CD4-positive, alpha-beta memory T cell (primary cell): ENCODE measurements at regions not wholly inside any gene's neighbourhood (a gene's known extent, or its start where the extent isn't known, plus 50 kb on each side); places are given as distances from the start of the nearest gene placed in this dataset.

Source experiments
- CTCF ChIA-PET: fragments of 350-600 bp; sonication (Branson Sonifier 250); formaldehyde crosslinking; loops from one replicate; lab custom pipeline; 2021; ENCODE audit warnings: inconsistent platforms; ENCODE audit not compliant: partially characterized antibody; lab: Charles Lee
- POLR2A ChIA-PET: fragments of 350-600 bp; sonication (Branson Sonifier 250); formaldehyde crosslinking; loops from one replicate; lab custom pipeline; 2021; ENCODE audit not compliant: partially characterized antibody; lab: Charles Lee
- DNase-seq, 5 donors: peaks; one replicate each; pipeline versions ENCODE4 v3.0.0 to v3.0.0-alpha.2; 2020 to 2022; ENCODE audit warnings: mixed read lengths in 1 of 5
- H3K27ac ChIP-seq: one replicate; pipeline ENCODE4 v1.7.0; 2013; ENCODE audit warnings: low read depth, low read length
- H3K27me3 ChIP-seq: 2 replicates; pipeline ENCODE4 v1.7.0; 2013; ENCODE audit warnings: mild to moderate bottlenecking, low read length, moderate library complexity; ENCODE audit not compliant: insufficient read depth
- H3K36me3 ChIP-seq: 2 replicates; pipeline ENCODE4 v1.7.0; 2013; ENCODE audit warnings: mild to moderate bottlenecking, low read length, moderate library complexity; ENCODE audit not compliant: insufficient read depth
- H3K4me1 ChIP-seq: 2 replicates; pipeline ENCODE4 v1.7.0; 2013; ENCODE audit warnings: mild to moderate bottlenecking, low read length, moderate library complexity; ENCODE audit not compliant: insufficient read depth
- H3K4me3 ChIP-seq, 2 donors: one replicate each; pipeline ENCODE4 v1.7.0; 2013; ENCODE audit warnings: low read length in 2 of 2, mild to moderate bottlenecking in 1 of 2
- H3K9me3 ChIP-seq, 2 donors: one replicate each; pipeline ENCODE4 v1.7.0; 2013; ENCODE audit warnings: low read length in 2 of 2, control low read depth in 1 of 2; ENCODE audit not compliant: control insufficient read depth in 1 of 2
- H3K27ac Mint-ChIP-seq, 7 donors: one replicate each; pipeline ENCODE4 v1.8.0; 2020 to 2021; ENCODE audit warnings: mixed read lengths in 7 of 7, mild to moderate bottlenecking in 6 of 7, inconsistent platforms in 3 of 7, moderate library complexity in 3 of 7
- H3K27me3 Mint-ChIP-seq, 2 donors: one replicate each; pipeline ENCODE4 v1.8.0; 2020 to 2021; ENCODE audit warnings: mixed read lengths in 2 of 2
- H3K36me3 Mint-ChIP-seq, 2 donors: one replicate each; pipeline ENCODE4 v1.8.0; 2020 to 2021; ENCODE audit warnings: mixed read lengths in 2 of 2, inconsistent platforms in 1 of 2, mild to moderate bottlenecking in 1 of 2
- H3K4me1 Mint-ChIP-seq, 4 donors: one replicate each; pipeline ENCODE4 v1.8.0; 2020 to 2021; ENCODE audit warnings: mixed read lengths in 4 of 4, mild to moderate bottlenecking in 1 of 4
- H3K4me3 Mint-ChIP-seq, 8 donors: one replicate each; pipeline ENCODE4 v1.8.0; 2020 to 2021; ENCODE audit warnings: mixed read lengths in 8 of 8, mild to moderate bottlenecking in 7 of 8, moderate library complexity in 6 of 8, inconsistent platforms in 3 of 8
- H3K9me3 Mint-ChIP-seq, 8 donors: one replicate each; pipeline ENCODE4 v1.8.0; 2020 to 2021; ENCODE audit warnings: mixed read lengths in 8 of 8, mild to moderate bottlenecking in 5 of 8, inconsistent platforms in 3 of 8, moderate library complexity in 1 of 8
- intact Hi-C: fragments of 100-400 bp; cut with micrococcal nuclease; formaldehyde crosslinking; loops from one replicate; pipeline ENCODE4 v1.15.1; 2023

- Mint-ChIP-seq H3K4me1 (peaks cover 0 to 1% (median 0%) of the 10 kb centered on the region in 4 donors), H3K4me3 (no peak overlapping the region), H3K36me3 (no peaks in the 10 kb centered on the region), H3K9me3 (peaks cover 0 to 7% (median 0%) of the 10 kb centered on the region in 8 donors), H3K27me3 (peaks cover 0 to 1% of the 10 kb centered on the region in 2 donors), H3K27ac (no peak overlapping the region)
- no peak for DNase-seq
- Histone ChIP-seq H3K4me3 (no peak overlapping the region), H3K27me3 (no peaks in the 10 kb centered on the region), H3K27ac (no peak overlapping the region), H3K36me3 (no peaks in the 10 kb centered on the region), H3K4me1 (no peaks in the 10 kb centered on the region), H3K9me3 (no peaks in the 10 kb centered on the region)
- intact Hi-C loops = no loop called here
- ChIA-PET POLR2A (no interaction called here), CTCF (no interaction called here)
Observed at GRCh38 chr3:118682921-118683320, 351.7 kb downstream of the IGSF11 start.

GRCh38 chr3:118683636-118684035 is 351.0 kb downstream of the IGSF11 start:
- H3K4me1 ChIP-seq = no peaks in the 10 kb centered on the region
- peaks cover 0 to 1% (median 0%) of the 10 kb centered on the region in 4 donors for H3K4me1 Mint-ChIP-seq
- H3K4me3 Mint-ChIP-seq = no peak overlapping the region
- H3K27me3 ChIP-seq = no peaks in the 10 kb centered on the region
- peaks cover 0 to 7% (median 0%) of the 10 kb centered on the region in 8 donors for H3K9me3 Mint-ChIP-seq
- POLR2A ChIA-PET = no interaction called here
- no peak overlapping the region for H3K4me3 ChIP-seq
- DNase-seq = no peak
- H3K27ac Mint-ChIP-seq = no peak overlapping the region
- no peak overlapping the region for H3K27ac ChIP-seq
- peaks cover 0 to 1% of the 10 kb centered on the region in 2 donors for H3K27me3 Mint-ChIP-seq
- H3K9me3 ChIP-seq = no peaks in the 10 kb centered on the region
- CTCF ChIA-PET = interaction anchor here (1.1 kb wide), 1 partner anchor 11 kb away, joined by 3 read pairs; no protein-coding TSS in a partner anchor
- intact Hi-C loops = no loop called here
- no peaks in the 10 kb centered on the region for H3K36me3 Mint-ChIP-seq
- H3K36me3 ChIP-seq = no peaks in the 10 kb centered on the region

DNA sequence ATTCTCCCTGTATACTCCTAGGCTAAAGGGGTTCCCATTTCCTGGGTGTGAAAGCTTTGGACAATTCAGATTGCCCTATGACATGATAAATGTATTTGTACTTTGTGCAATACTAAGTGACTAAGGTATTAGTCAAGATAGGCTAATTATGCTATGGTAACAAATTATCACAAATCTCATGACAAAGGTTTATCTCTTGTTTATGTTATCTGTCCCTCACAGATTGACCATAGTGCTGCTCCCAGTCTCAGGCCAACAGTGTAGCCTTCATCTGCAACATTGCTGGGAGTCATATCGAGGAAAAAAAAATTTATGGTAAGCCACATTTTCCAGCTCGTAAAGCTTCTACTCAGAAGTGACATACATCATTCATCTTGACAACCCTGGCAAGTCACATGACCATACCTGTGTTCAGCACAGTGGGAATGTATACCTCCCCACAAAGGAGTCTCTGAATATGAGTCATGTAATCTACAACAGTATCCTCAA is 346.2 kb downstream of the IGSF11 start:
- H3K27me3 Mint-ChIP-seq = peaks cover 0 to 2% of the 10 kb centered on the region in 2 donors
- no peaks in the 10 kb centered on the region for H3K36me3 Mint-ChIP-seq
- H3K4me3 Mint-ChIP-seq = no peak overlapping the region
- DNase-seq = no peak
- CTCF ChIA-PET = no interaction called here
- Histone ChIP-seq H3K36me3 (no peaks in the 10 kb centered on the region), H3K4me1 (no peaks in the 10 kb centered on the region), H3K27me3 (no peaks in the 10 kb centered on the region), H3K27ac (no peak overlapping the region), H3K9me3 (no peaks in the 10 kb centered on the region), H3K4me3 (no peak overlapping the region)
- peaks cover 0 to 1% (median 0%) of the 10 kb centered on the region in 4 donors for H3K4me1 Mint-ChIP-seq
- no peak overlapping the region for H3K27ac Mint-ChIP-seq
- POLR2A ChIA-PET = no interaction called here
- intact Hi-C loops = no loop called here
- H3K9me3 Mint-ChIP-seq = peaks cover 0 to 5% (median 0%) of the 10 kb centered on the region in 8 donors

DNA sequence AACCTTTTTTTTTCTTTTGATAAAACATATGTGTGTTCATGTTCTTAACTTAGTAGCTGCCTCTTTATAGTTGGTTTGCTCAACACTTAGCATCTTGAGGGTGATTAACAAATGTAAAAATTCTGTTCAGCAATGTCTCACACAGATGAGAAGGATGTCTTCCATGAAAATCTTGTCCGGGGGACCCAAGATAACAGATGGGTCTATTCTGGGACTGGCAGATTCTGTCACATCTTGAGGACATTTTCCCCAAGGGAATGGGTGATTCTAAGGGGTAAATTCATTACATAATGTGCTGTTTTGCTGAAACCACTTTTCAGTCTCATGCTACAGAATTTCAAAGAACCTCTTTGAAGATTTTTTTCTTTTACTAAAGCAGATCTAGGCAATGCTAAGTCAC is 342.2 kb downstream of the IGSF11 start:
- Histone ChIP-seq H3K9me3 (no peaks in the 10 kb centered on the region), H3K27ac (no peak overlapping the region), H3K4me1 (no peaks in the 10 kb centered on the region), H3K4me3 (no peak overlapping the region), H3K36me3 (no peaks in the 10 kb centered on the region), H3K27me3 (no peaks in the 10 kb centered on the region)
- intact Hi-C loops = no loop called here
- H3K27ac Mint-ChIP-seq = no peak overlapping the region
- no peaks in the 10 kb centered on the region for H3K4me1 Mint-ChIP-seq
- no peaks in the 10 kb centered on the region for H3K36me3 Mint-ChIP-seq
- ChIA-PET POLR2A (no interaction called here), CTCF (no interaction called here)
- H3K9me3 Mint-ChIP-seq = peaks cover 0 to 5% (median 1%) of the 10 kb centered on the region in 8 donors
- H3K27me3 Mint-ChIP-seq = peaks cover 0 to 2% of the 10 kb centered on the region in 2 donors
- H3K4me3 Mint-ChIP-seq = no peak overlapping the region
- DNase-seq = no peak

DNA sequence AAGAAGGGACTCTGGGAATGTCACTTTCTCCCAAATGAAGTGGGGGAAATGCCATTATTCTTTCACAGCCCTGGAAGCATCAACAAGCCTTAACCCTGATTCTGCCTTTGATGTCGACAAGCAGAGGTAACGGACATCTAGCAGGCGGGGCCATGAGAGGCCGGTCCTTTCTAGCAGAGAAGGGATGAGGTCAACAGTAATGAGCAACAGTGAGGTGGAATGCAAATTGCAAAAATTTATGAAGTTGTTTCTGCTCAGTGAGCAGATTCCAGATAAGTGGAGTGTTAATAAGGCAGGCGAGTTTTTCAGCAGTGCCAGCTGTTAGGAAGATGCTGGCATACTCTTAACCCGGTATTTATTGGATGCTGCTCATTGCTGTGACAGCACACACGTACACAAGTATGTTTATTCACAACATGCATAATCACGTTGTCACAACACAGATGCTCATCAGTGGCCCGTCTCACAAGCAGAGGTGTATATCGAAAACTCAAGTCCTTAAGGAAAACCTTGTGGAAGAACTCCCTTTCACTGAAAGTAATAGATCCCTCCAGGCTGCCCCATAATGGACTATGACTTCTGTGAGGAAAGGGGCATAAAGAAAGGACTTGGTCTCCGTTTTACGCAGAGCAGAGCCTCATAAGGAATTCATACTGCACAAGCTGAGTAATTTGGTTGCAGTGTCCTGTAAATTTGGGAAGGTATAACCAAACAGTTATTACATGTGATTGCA is 329.0 kb downstream of the IGSF11 start:
- Mint-ChIP-seq H3K4me3 (no peak overlapping the region), H3K27ac (no peak overlapping the region), H3K27me3 (peaks cover 0 to 2% of the 10 kb centered on the region in 2 donors), H3K9me3 (peaks cover 0 to 4% (median 0%) of the 10 kb centered on the region in 8 donors), H3K4me1 (no peaks in the 10 kb centered on the region), H3K36me3 (no peaks in the 10 kb centered on the region)
- no peaks in the 10 kb centered on the region for H3K27me3 ChIP-seq
- no peaks in the 10 kb centered on the region for H3K36me3 ChIP-seq
- intact Hi-C loops = no loop called here
- H3K4me3 ChIP-seq = no peak overlapping the region
- no peaks in the 10 kb centered on the region for H3K9me3 ChIP-seq
- H3K4me1 ChIP-seq = no peaks in the 10 kb centered on the region
- ChIA-PET CTCF (no interaction called here), POLR2A (no interaction called here)
- no peak for DNase-seq
- H3K27ac ChIP-seq = no peak overlapping the region

DNA sequence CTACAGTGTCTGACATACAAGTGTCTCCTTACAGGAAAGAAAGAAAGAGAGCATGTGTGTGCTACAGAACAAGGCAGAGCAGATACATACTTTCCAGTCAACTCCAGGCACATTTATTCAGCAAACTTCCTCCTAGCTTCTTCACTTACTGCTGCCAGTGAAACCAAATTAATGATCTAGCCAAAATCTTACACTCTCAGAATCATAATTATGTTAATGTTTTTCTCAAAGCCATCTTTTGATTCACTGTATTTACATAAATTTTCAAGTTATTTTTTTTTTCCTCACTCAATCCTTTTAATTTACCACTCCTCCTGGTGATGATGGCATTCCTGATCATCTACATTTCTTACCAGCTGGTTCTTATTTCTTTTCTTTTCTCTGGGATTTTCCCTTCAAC is 326.7 kb downstream of the IGSF11 start:
- peaks cover 0 to 4% (median 0%) of the 10 kb centered on the region in 8 donors for H3K9me3 Mint-ChIP-seq

GRCh38 chr3:118710532-118710931 is 324.1 kb downstream of the IGSF11 start:
- Histone ChIP-seq H3K4me1 (no peaks in the 10 kb centered on the region), H3K27me3 (no peaks in the 10 kb centered on the region), H3K9me3 (no peaks in the 10 kb centered on the region), H3K36me3 (no peaks in the 10 kb centered on the region), H3K27ac (no peak overlapping the region), H3K4me3 (no peak overlapping the region)
- Mint-ChIP-seq H3K9me3 (peaks cover 0 to 4% (median 0%) of the 10 kb centered on the region in 8 donors), H3K4me3 (no peak overlapping the region), H3K36me3 (no peaks in the 10 kb centered on the region), H3K27ac (no peak overlapping the region), H3K27me3 (no peaks in the 10 kb centered on the region), H3K4me1 (no peaks in the 10 kb centered on the region)
- no peak for DNase-seq
- CTCF ChIA-PET = no interaction called here
- intact Hi-C loops = no loop called here
- POLR2A ChIA-PET = no interaction called here

More for the DNA sequence above, 326.7 kb downstream of the IGSF11 start:
- intact Hi-C loops = no loop called here
- H3K27me3 ChIP-seq = no peaks in the 10 kb centered on the region
- no peak overlapping the region for H3K4me3 ChIP-seq
- ChIA-PET POLR2A (no interaction called here), CTCF (no interaction called here)
- H3K27ac ChIP-seq = no peak overlapping the region
- Mint-ChIP-seq H3K27ac (no peak overlapping the region), H3K36me3 (no peaks in the 10 kb centered on the region), H3K27me3 (no peaks in the 10 kb centered on the region), H3K4me3 (no peak overlapping the region), H3K4me1 (no peaks in the 10 kb centered on the region)
- H3K4me1 ChIP-seq = no peaks in the 10 kb centered on the region
- no peak for DNase-seq
- no peaks in the 10 kb centered on the region for H3K36me3 ChIP-seq
- H3K9me3 ChIP-seq = no peaks in the 10 kb centered on the region
